ENCODE measurements at regions not wholly inside any gene's neighbourhood (a gene's known extent, or its start where the extent isn't known, plus 50 kb on each side); places are given as distances from the start of the nearest gene placed in this dataset.

- DNase-seq (ENCODE audit: extremely low read depth, low read depth), result no peak
- no peak for TF ChIP-seq CTCF (IDR thresholded peaks at IDR 0.05; ENCODE audit: low read depth, low read length, missing control alignments)
- no peak overlapping the region for H3K4me3 ChIP-seq (replicated peaks; ENCODE audit: low read depth, low read length)
Observed at GRCh38 chr9:107841076-107841475, 351.5 kb upstream of the KLF4 start.

GRCh38 chr9:107839371-107839770 is 349.8 kb upstream of the KLF4 start:
- no peak for DNase-seq (ENCODE audit: extremely low read depth, low read depth)
- no peak for TF ChIP-seq CTCF (IDR thresholded peaks at IDR 0.05; ENCODE audit: low read depth, low read length, missing control alignments)
- H3K4me3 ChIP-seq (replicated peaks; ENCODE audit: low read depth, low read length), result no peak overlapping the region

GRCh38 chr9:107838766-107839165 is 349.2 kb upstream of the KLF4 start:
- no peak for TF ChIP-seq CTCF (IDR thresholded peaks at IDR 0.05; ENCODE audit: low read depth, low read length, missing control alignments)
- H3K4me3 ChIP-seq (replicated peaks; ENCODE audit: low read depth, low read length), result no peak overlapping the region
- no peak for DNase-seq (ENCODE audit: extremely low read depth, low read depth)

- no peak overlapping the region for H3K4me3 ChIP-seq (replicated peaks; ENCODE audit: low read depth, low read length)
- no peak for TF ChIP-seq CTCF (IDR thresholded peaks at IDR 0.05; ENCODE audit: low read depth, low read length, missing control alignments)
- DNase-seq (ENCODE audit: extremely low read depth, low read depth), result no peak
Observed at GRCh38 chr9:107836300-107836699, 346.7 kb upstream of the KLF4 start.

- TF ChIP-seq CTCF (IDR thresholded peaks at IDR 0.05; ENCODE audit: low read depth, low read length, missing control alignments), result no peak
Observed at GRCh38 chr9:107833295-107833694, 343.7 kb upstream of the KLF4 start.

GRCh38 chr9:107832871-107833270 is 343.3 kb upstream of the KLF4 start:
- no peak for TF ChIP-seq CTCF (IDR thresholded peaks at IDR 0.05; ENCODE audit: low read depth, low read length, missing control alignments)
- no peak for DNase-seq (ENCODE audit: extremely low read depth, low read depth)
- no peak overlapping the region for H3K4me3 ChIP-seq (replicated peaks; ENCODE audit: low read depth, low read length)

More at GRCh38 chr9:107833295-107833694, 343.7 kb upstream of the KLF4 start:
- DNase-seq (ENCODE audit: extremely low read depth, low read depth), result no peak
- no peak overlapping the region for H3K4me3 ChIP-seq (replicated peaks; ENCODE audit: low read depth, low read length)

GRCh38 chr9:107830479-107830878 is 340.9 kb upstream of the KLF4 start:
- TF ChIP-seq CTCF (IDR thresholded peaks at IDR 0.05; ENCODE audit: low read depth, low read length, missing control alignments), result no peak
- no peak for DNase-seq (ENCODE audit: extremely low read depth, low read depth)

More at GRCh38 chr9:107830479-107830878, 340.9 kb upstream of the KLF4 start:
- no peak overlapping the region for H3K4me3 ChIP-seq (replicated peaks; ENCODE audit: low read depth, low read length)

Data from HFF-Myc (cell line).